GM13976 (cell line): ENCODE measurements at regions not wholly inside any gene's neighbourhood (a gene's known extent, or its start where the extent isn't known, plus 50 kb on each side); places are given as distances from the start of the nearest gene placed in this dataset.

Source experiments
- DNase-seq: peaks from one replicate; pipeline ENCODE4 v3.0.0; 2012; ENCODE audit warnings: low spot score
- in situ Hi-C: fragments of 300-500 bp; cut with MboI; formaldehyde crosslinking; loops from one replicate; pipeline ENCODE4 v1.12.0; 2022; ENCODE audit warnings: low sequenced_read_pairs, mixed read lengths, inconsistent platforms; ENCODE audit not compliant: unreplicated experiment
- TF ChIP-seq, protein P1 (sequence below): IDR thresholded peaks from 2 replicates; pipeline ENCODE4 v1.5.1; 2012; ENCODE audit warnings: borderline replicate concordance, mild to moderate bottlenecking; ENCODE audit not compliant: insufficient read depth; ENCODE audit errors: extremely low read depth, missing control alignments, control extremely low read depth

GRCh38 chr2:106667478-106668070 lies 180.4 kb downstream of the CD8B2 start:
- TF ChIP-seq, protein P1, sequence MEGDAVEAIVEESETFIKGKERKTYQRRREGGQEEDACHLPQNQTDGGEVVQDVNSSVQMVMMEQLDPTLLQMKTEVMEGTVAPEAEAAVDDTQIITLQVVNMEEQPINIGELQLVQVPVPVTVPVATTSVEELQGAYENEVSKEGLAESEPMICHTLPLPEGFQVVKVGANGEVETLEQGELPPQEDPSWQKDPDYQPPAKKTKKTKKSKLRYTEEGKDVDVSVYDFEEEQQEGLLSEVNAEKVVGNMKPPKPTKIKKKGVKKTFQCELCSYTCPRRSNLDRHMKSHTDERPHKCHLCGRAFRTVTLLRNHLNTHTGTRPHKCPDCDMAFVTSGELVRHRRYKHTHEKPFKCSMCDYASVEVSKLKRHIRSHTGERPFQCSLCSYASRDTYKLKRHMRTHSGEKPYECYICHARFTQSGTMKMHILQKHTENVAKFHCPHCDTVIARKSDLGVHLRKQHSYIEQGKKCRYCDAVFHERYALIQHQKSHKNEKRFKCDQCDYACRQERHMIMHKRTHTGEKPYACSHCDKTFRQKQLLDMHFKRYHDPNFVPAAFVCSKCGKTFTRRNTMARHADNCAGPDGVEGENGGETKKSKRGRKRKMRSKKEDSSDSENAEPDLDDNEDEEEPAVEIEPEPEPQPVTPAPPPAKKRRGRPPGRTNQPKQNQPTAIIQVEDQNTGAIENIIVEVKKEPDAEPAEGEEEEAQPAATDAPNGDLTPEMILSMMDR = no peak
- in situ Hi-C loops = no loop called here
- no peak for DNase-seq

DNA sequence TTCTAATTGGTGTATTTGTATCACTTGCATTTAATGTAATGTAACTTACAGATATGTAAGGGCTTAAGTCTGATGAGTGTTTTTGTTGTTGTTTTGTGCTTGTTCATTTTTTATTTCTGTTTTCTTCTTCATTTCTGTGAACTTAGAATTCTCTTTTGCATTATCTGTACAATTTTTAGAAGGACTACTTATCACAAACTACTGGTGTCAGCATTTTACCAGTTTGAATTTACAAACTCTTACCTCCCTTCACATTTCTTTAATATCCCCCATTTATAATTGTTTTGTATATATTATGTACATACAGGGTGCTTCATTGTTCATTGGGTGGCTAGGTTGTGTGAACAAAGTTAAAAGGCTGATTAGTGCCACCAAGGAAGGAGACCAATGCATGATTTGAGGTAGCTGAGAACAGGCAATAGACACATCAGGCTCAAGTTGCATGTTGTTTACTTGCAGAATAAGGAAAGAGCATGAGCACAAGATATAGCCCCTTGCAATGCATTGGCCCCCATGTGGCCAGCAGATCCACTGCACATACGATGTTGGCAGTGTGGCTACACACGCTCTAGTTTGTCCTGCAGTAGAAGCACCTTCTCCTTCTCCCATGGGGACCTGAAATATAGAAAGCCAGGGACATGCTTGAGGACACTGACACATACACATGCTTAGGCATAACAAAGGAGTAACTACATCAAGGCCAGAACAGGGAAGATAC lies 198.2 kb downstream of the CD8B2 start:
- no peak for DNase-seq
- TF ChIP-seq, protein P1 = no peak
- in situ Hi-C loops = no loop called here

DNA sequence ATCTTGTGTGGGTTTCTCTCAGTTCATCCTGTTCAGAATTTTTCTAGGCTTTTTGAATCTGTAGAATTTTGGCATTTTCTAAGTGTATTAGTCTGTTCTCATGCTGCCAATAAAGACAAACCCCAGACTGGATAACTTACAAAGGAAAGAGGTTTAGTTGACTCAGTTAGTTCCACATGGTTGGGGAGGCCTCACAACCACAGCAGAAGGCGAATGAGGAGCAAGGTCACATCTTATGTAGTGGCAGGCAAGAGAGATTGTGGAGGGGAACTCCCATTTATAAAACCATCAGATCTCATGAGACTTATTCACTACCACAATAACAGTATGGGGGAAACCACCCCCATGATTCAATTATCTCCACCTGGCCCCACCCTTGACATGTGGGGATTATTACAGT lies 199.2 kb downstream of the ST6GAL2 start:
- in situ Hi-C loops = no loop called here
- TF ChIP-seq, protein P1 = no peak
- no peak for DNase-seq

DNA sequence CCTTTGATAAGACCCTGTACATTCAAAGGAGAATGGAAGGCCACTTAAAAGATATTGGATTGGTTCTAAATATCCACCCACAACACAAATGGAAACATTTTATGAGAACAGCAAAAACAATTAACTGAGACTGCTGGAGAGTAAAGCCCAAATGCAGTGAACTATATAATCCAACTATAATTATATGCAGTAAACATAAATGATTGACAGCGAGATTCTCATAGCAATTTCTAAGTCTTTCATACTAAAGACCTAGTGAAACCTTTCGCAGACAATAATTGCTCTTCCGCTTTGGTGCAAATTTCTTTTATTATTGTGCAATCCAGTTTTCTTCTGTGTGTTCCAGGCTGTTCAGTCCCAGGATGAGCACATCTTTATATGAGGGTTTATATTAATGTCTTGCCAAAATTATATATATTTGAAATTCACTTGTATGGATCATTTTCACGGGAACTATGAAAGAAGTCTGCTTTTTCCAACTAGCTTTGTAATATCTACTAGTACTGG lies 190.9 kb downstream of the ST6GAL2 start:
- in situ Hi-C loops = no loop called here
- no peak for DNase-seq
- TF ChIP-seq, protein P1 = no peak

GRCh38 chr2:106695919-106696318 lies 190.0 kb downstream of the ST6GAL2 start:
- TF ChIP-seq, protein P1 = no peak
- in situ Hi-C loops = no loop called here
- DNase-seq = no peak

DNA sequence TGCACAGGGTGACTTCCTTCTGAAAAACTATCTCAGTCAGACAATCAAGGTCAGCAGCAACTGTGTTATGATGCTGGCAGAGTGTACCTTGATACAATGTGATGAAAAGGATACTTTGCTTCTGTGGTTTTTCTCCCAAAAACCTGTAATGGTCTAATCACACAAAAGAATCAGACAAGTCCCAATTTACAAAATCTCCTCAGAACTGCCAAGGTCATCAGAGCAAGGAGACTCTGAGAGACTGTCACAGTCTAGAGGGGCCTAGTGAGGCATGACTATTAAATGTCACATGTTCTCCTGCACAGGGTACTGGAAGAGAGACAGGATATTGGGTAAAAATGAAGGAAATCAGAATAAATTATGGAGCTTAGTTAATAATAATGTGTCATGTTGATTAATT lies 185.4 kb downstream of the ST6GAL2 start:
- in situ Hi-C loops = no loop called here
- TF ChIP-seq, protein P1 = no peak
- DNase-seq = no peak
